Hepatocyte (in vitro differentiated cells): ENCODE measurements at regions not wholly inside any gene's neighbourhood (a gene's known extent, or its start where the extent isn't known, plus 50 kb on each side); places are given as distances from the start of the nearest gene placed in this dataset.
"Not testable (repeated sequence)": the region's sequence is repeated elsewhere in the genome, so short reads cannot be mapped to it uniquely, and the experiment has no call there.

ENCODE experiments used
- CTCF ChIP-seq: fragments of 200-600 bp; sonication (generic); IDR thresholded peaks from 2 replicates; pipeline ENCODE4 v1.5.1; 2016; ENCODE audit warnings: antibody characterized with exemption, mild to moderate bottlenecking; ENCODE audit not compliant: poor library complexity
- EZH2 ChIP-seq: fragments of 200-600 bp; sonication (generic); IDR thresholded peaks from 2 replicates; pipeline ENCODE4 v1.6.1; 2016; ENCODE audit warnings: antibody characterized with exemption, mild to moderate bottlenecking, borderline replicate concordance
- EZH2phosphoT487 ChIP-seq: fragments of 200-600 bp; sonication (generic); IDR thresholded peaks from one replicate; pipeline ENCODE4 v1.6.1; 2018; ENCODE audit warnings: antibody characterized with exemption, mild to moderate bottlenecking, low read depth, moderate library complexity; ENCODE audit not compliant: unreplicated experiment, severe bottlenecking

DNA sequence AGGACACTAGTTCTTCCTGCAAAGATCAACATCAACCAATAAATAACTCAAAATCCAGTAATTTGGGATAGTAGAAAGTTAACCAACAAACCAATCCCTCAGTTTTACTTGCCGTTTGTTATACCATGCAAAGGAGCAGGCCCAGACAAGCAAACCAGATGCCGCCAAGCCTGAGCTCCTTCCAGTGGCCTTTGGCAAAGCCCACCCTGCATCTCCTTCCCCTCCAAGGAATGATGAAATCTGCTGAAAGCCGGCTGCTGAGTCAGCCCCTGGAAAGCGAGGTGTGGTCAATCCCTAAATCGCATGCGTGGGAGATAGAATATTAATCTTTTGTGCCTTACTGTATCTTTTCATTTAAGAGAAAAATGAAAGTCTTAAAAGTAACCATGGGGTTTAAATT lies 135.7 kb upstream of the VOPP1 start:
- not testable (repeated sequence) for TF ChIP-seq CTCF, EZH2, EZH2phosphoT487
